Erythroblast (primary cell): ENCODE measurements at regions not wholly inside any gene's neighbourhood (a gene's known extent, or its start where the extent isn't known, plus 50 kb on each side); places are given as distances from the start of the nearest gene placed in this dataset.

ENCODE experiments used
- GATA1 ChIP-seq: IDR thresholded peaks from 2 replicates; pipeline ENCODE4 v1.6.1; 2011; ENCODE audit warnings: low read depth, mild to moderate bottlenecking, control low read depth, low read length, moderate library complexity
- POLR2A ChIP-seq: IDR thresholded peaks from 2 replicates; pipeline ENCODE4 v1.6.1; 2011; ENCODE audit warnings: mild to moderate bottlenecking, low read length

DNA sequence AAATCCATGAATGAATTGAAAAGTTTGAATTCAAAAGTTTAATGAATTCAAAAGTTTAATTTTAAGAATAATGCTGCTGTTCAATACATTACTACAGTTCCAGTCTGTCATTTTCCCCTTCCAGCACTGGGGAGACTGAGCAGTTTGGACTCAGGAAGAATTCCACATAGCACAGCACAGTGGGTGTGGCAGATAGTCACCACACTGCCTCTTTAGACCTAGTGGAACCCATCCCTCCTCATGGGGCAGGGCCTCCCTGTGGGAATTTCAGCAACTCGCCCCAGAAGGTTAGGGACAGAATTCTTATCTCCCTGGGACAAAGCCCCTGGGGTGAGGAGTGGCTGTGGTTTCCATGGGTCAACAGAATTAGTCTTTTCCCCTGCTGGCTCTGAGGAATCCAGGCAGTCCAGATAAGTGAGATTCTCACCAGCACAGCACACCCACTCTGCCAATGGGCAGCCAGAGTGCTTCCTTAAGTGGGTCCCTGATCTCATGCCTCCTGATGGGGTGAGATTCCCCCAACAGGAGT lies 442.0 kb upstream of the SYT4 start:
- TF ChIP-seq POLR2A (no peak), GATA1 (no peak)
